ENCODE measurements at regions not wholly inside any gene's neighbourhood (a gene's known extent, or its start where the extent isn't known, plus 50 kb on each side); places are given as distances from the start of the nearest gene placed in this dataset.

DNA sequence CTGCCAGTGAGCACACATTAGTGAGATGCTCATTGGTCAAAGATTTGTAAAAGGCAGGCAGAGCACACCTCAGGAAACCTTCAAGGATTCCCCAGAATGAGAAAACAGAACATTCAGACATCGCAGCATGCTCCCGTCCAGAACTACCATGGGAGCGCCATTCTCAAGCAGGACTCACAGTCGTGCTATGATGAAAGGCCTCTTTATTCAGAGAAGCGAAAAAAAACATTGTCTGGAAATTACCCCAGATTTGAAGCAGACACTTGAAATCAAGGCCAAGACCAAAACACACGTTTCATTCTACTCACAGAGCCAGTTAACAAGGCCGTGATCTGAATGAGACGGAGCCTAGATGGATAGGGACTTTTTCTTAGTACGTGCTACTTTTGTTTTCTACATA lies 961.8 kb upstream of the TENM3 start:
- no peaks in the 10 kb centered on the region for H3K36me3 Mint-ChIP-seq (ENCODE audit: insufficient read depth)
- no peak overlapping the region for H3K4me3 Mint-ChIP-seq (ENCODE audit: low read depth)
- TF ChIP-seq CTCF (IDR thresholded peaks at IDR 0.05; ENCODE audit: unreplicated experiment) = no peak
- no peak for DNase-seq (ENCODE audit: low spot score, unreplicated experiment)
- no peaks in the 10 kb centered on the region for H3K9me3 Mint-ChIP-seq (ENCODE audit: low read depth)
- H3K4me1 Mint-ChIP-seq (ENCODE audit: low read depth) = peaks cover 7% of the 10 kb centered on the region
- H3K27ac Mint-ChIP-seq = no peak overlapping the region
- H3K27me3 Mint-ChIP-seq = no peaks in the 10 kb centered on the region

GRCh38 chr4:181289198-181289597 lies 954.0 kb upstream of the TENM3 start:
- Mint-ChIP-seq H3K27me3 (peaks cover 39% of the 10 kb centered on the region), H3K27ac (no peak overlapping the region)

DNA sequence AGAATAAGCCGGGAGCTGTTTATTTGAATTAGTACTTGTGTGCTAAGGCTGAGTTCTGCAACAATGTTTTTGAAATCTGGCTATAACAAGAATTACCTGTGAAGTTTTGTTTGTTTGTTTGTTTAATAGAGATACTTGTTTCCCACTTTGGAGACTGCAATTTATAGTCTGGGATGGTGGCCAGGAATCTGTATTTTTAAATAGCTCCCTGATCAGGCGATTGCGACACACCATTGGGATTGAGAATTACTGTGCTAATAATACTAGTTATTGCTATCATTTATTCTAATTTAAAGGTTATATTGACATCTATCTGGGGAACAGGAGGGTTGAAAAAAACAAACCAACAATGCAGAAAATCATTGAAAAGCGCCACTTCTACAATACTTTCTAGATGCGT lies 951.6 kb upstream of the TENM3 start:
- TF ChIP-seq CTCF (IDR thresholded peaks at IDR 0.05; ENCODE audit: unreplicated experiment) = no peak
- Mint-ChIP-seq H3K27ac (no peak overlapping the region), H3K27me3 (peaks cover 39% of the 10 kb centered on the region), H3K36me3 (ENCODE audit: insufficient read depth) (no peaks in the 10 kb centered on the region), H3K4me1 (ENCODE audit: low read depth) (peaks cover 8% of the 10 kb centered on the region), H3K4me3 (ENCODE audit: low read depth) (no peak overlapping the region), H3K9me3 (ENCODE audit: low read depth) (no peaks in the 10 kb centered on the region)
- no peak for DNase-seq (ENCODE audit: low spot score, unreplicated experiment)

More at GRCh38 chr4:181289198-181289597, 954.0 kb upstream of the TENM3 start:
- H3K9me3 Mint-ChIP-seq (ENCODE audit: low read depth) = no peaks in the 10 kb centered on the region
- no peak for DNase-seq (ENCODE audit: low spot score, unreplicated experiment)
- no peaks in the 10 kb centered on the region for H3K36me3 Mint-ChIP-seq (ENCODE audit: insufficient read depth)
- peaks cover 8% of the 10 kb centered on the region for H3K4me1 Mint-ChIP-seq (ENCODE audit: low read depth)
- no peak overlapping the region for H3K4me3 Mint-ChIP-seq (ENCODE audit: low read depth)
- TF ChIP-seq CTCF (IDR thresholded peaks at IDR 0.05; ENCODE audit: unreplicated experiment) = no peak

- peaks cover 6% of the 10 kb centered on the region for H3K4me1 Mint-ChIP-seq (ENCODE audit: low read depth)
- no peak overlapping the region for H3K27ac Mint-ChIP-seq
- H3K4me3 Mint-ChIP-seq (ENCODE audit: low read depth) = no peak overlapping the region
- H3K27me3 Mint-ChIP-seq = peaks cover 36% of the 10 kb centered on the region
- TF ChIP-seq CTCF (IDR thresholded peaks at IDR 0.05; ENCODE audit: unreplicated experiment) = no peak
- DNase-seq (ENCODE audit: low spot score, unreplicated experiment) = no peak
- peaks cover 1% of the 10 kb centered on the region for H3K36me3 Mint-ChIP-seq (ENCODE audit: insufficient read depth)
- H3K9me3 Mint-ChIP-seq (ENCODE audit: low read depth) = peaks cover 9% of the 10 kb centered on the region
Measured at GRCh38 chr4:181293014-181293413, 950.2 kb upstream of the TENM3 start.

- peaks cover 6% of the 10 kb centered on the region for H3K4me1 Mint-ChIP-seq (ENCODE audit: low read depth)
- H3K9me3 Mint-ChIP-seq (ENCODE audit: low read depth) = peaks cover 11% of the 10 kb centered on the region
- TF ChIP-seq CTCF (IDR thresholded peaks at IDR 0.05; ENCODE audit: unreplicated experiment) = no peak
- no peak overlapping the region for H3K4me3 Mint-ChIP-seq (ENCODE audit: low read depth)
- peaks cover 35% of the 10 kb centered on the region for H3K27me3 Mint-ChIP-seq
- H3K27ac Mint-ChIP-seq = peak overlapping the region; percentile 72
- no peak for DNase-seq (ENCODE audit: low spot score, unreplicated experiment)
- H3K36me3 Mint-ChIP-seq (ENCODE audit: insufficient read depth) = peaks cover 1% of the 10 kb centered on the region
Measured at GRCh38 chr4:181293541-181293940, 949.7 kb upstream of the TENM3 start.
